Brain microvascular endothelial cell (primary cell): ENCODE measurements at regions not wholly inside any gene's neighbourhood (a gene's known extent, or its start where the extent isn't known, plus 50 kb on each side); places are given as distances from the start of the nearest gene placed in this dataset.

Source experiments
- DNase-seq: peaks from one replicate; pipeline ENCODE4 v3.0.0-alpha.2; 2020
- H3K27ac ChIP-seq: fragments of 250-450 bp; sonication (Bioruptor Pico); 2 replicates; pipeline ENCODE4 v1.5.1; 2020; ENCODE audit warnings: mild to moderate bottlenecking, moderate library complexity
- H3K27me3 ChIP-seq: fragments of 250-450 bp; sonication (Bioruptor Pico); replicated peaks from 2 replicates; pipeline ENCODE4 v1.5.1; 2020; ENCODE audit warnings: mild to moderate bottlenecking
- H3K36me3 ChIP-seq: fragments of 250-450 bp; sonication (Bioruptor Pico); replicated peaks from 2 replicates; pipeline ENCODE4 v1.5.1; 2020; ENCODE audit warnings: mild to moderate bottlenecking
- H3K4me3 ChIP-seq: 2 replicates; pipeline ENCODE4 v1.5.1; 2011; ENCODE audit warnings: low read depth, mild to moderate bottlenecking, control low read depth, low read length, moderate library complexity
- in situ Hi-C: cut with HindIII; loops from 2 replicates; pipeline ENCODE4 v1.10.0; 2017; ENCODE audit warnings: low sequenced_read_pairs, low pct_ligation_motif_present
- TF ChIP-seq, protein P1 (sequence below): IDR thresholded peaks from 2 replicates; pipeline ENCODE4 v1.5.1; 2011; ENCODE audit warnings: low read depth, mild to moderate bottlenecking, moderate library complexity, low read length, control low read depth, inconsistent platforms; ENCODE audit errors: missing control alignments

DNA sequence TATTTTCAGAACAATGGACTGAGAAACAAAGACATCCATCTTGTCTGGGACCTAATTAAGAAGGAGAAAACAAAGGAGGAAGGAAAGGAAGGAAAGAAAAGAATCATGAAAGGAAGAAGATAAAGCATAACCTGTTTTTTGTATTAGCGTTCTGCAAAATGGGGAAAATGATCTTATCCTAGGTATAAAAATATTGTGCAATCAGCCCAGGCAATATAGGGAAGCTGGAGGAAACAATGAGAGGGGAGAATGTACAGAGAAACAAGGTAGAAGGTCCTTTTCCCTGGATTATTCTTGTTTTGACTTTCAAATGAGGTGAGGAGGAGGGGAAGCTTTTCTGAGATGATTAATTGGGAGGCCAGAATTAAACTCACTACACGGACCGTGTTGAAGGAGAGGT is 177.9 kb downstream of the COX7C start:
- Histone ChIP-seq H3K36me3 (no peaks in the 10 kb centered on the region), H3K27me3 (no peaks in the 10 kb centered on the region), H3K27ac (no peak overlapping the region), H3K4me3 (no peak overlapping the region)
- no peak for DNase-seq
- in situ Hi-C loops, result no loop called here
- TF ChIP-seq, protein P1, sequence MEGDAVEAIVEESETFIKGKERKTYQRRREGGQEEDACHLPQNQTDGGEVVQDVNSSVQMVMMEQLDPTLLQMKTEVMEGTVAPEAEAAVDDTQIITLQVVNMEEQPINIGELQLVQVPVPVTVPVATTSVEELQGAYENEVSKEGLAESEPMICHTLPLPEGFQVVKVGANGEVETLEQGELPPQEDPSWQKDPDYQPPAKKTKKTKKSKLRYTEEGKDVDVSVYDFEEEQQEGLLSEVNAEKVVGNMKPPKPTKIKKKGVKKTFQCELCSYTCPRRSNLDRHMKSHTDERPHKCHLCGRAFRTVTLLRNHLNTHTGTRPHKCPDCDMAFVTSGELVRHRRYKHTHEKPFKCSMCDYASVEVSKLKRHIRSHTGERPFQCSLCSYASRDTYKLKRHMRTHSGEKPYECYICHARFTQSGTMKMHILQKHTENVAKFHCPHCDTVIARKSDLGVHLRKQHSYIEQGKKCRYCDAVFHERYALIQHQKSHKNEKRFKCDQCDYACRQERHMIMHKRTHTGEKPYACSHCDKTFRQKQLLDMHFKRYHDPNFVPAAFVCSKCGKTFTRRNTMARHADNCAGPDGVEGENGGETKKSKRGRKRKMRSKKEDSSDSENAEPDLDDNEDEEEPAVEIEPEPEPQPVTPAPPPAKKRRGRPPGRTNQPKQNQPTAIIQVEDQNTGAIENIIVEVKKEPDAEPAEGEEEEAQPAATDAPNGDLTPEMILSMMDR, result no peak

- no peaks in the 10 kb centered on the region for H3K27me3 ChIP-seq
- in situ Hi-C loops, result no loop called here
- H3K4me3 ChIP-seq, result no peak overlapping the region
- TF ChIP-seq, protein P1, result no peak
- no peak overlapping the region for H3K27ac ChIP-seq
- DNase-seq, result no peak
- H3K36me3 ChIP-seq, result no peaks in the 10 kb centered on the region
Observed at GRCh38 chr5:86797677-86798076, 179.9 kb downstream of the COX7C start.

- Histone ChIP-seq H3K36me3 (no peaks in the 10 kb centered on the region), H3K27ac (no peak overlapping the region), H3K27me3 (no peaks in the 10 kb centered on the region), H3K4me3 (no peak overlapping the region)
- no peak for DNase-seq
- TF ChIP-seq, protein P1, result no peak
- in situ Hi-C loops, result no loop called here
Observed at GRCh38 chr5:86806206-86806605, 188.5 kb downstream of the COX7C start.

DNA sequence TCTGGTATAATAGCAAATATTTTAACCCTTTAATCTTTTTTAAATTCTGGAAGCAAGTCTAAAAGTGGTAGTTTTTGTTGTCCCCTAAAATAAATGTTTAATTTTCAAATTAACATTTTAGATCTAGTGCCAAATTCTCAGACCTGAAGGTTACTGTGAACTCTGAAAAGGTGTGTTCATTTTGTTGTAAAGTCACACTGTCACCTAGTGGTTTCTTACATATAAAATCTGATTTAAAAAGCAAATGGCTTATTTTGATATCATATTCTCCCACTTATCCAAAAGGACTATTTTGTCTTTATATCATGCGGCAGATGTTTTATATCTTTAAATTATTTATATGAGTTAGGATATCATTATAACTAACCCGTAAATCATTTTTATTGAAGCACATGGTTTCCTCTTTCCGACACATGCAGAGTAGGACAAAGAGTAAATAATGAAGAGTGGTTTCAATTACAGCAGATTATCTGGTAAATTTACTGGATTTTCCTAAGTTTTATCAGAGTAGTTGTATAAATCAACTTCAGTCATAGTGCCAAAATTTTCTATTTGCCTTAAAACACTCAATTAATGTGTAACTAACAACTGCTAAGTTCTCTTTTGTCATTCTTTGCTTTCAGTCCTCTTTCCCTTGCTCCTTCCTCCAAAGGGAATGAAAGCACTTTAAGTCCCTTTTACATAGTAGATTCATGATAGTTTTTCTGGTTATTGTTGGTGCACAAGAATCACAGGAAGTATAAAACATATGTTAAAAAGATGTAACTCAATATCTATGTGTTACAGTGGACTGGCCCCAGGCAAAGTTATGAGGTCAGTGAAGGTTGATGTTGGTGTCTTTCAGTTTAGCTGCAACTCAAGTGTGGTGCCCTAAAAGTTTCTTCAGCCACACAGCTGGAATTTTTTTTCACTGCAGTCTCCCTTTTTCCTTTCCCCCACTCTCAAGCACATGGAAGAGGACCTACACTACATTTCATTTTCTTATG is 189.6 kb downstream of the COX7C start:
- Histone ChIP-seq H3K4me3 (no peak overlapping the region), H3K36me3 (no peaks in the 10 kb centered on the region), H3K27me3 (no peaks in the 10 kb centered on the region), H3K27ac (no peak overlapping the region)
- TF ChIP-seq, protein P1, result no peak
- in situ Hi-C loops, result no loop called here
- no peak for DNase-seq

DNA sequence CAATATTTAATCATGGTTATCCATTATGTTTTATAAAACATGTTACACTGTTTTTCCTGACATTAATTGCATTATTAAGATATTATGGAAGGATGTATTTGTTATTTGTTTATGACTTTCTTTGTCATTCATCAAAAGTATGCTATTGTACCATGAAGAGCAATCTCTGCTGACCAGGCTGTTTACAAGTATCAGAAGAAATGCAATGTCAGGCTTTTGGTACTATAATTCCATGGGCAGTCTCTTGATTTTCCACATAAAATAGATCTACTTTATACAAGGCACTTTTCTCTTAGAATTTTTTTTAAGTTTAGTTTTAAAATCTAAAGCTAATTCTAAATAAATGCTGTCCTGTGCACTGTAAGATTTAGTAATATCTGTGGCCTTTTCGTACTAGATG is 196.6 kb downstream of the COX7C start:
- H3K4me3 ChIP-seq, result no peak overlapping the region
- H3K27ac ChIP-seq, result no peak overlapping the region
- no peaks in the 10 kb centered on the region for H3K27me3 ChIP-seq
- H3K36me3 ChIP-seq, result no peaks in the 10 kb centered on the region
- TF ChIP-seq, protein P1, result no peak
- in situ Hi-C loops, result no loop called here
- no peak for DNase-seq
